GF-D8 (cell line): ENCODE measurements at regions not wholly inside any gene's neighbourhood (a gene's known extent, or its start where the extent isn't known, plus 50 kb on each side); places are given as distances from the start of the nearest gene placed in this dataset.

Source experiments
- DNase-seq: peaks from one replicate; lab custom pipeline; 2025; lab: John Stamatoyannopoulos, UW

GRCh38 chr14:58783792-58784511 is 146.2 kb downstream of the DACT1 start:
- no peak for DNase-seq

GRCh38 chr14:58784931-58785330 is 147.2 kb downstream of the DACT1 start:
- DNase-seq = no peak

- DNase-seq = no peak
Observed at GRCh38 chr14:58785701-58786100, 147.9 kb downstream of the DACT1 start.

GRCh38 chr14:58787592-58787991 is 149.8 kb downstream of the DACT1 start:
- no peak for DNase-seq

GRCh38 chr14:58788655-58789503 is 151.1 kb downstream of the DACT1 start:
- DNase-seq = no peak

GRCh38 chr14:58789736-58790135 is 152.0 kb downstream of the DACT1 start:
- DNase-seq = no peak

GRCh38 chr14:58792416-58792815 is 154.7 kb downstream of the DACT1 start:
- no peak for DNase-seq

- no peak for DNase-seq
Observed at GRCh38 chr14:58793131-58793740, 155.5 kb downstream of the DACT1 start.

- no peak for DNase-seq
Observed at GRCh38 chr14:58794993-58795762, 157.4 kb downstream of the DACT1 start.

GRCh38 chr14:58796242-58797009 is 158.7 kb downstream of the DACT1 start:
- DNase-seq = no peak

- DNase-seq = no peak
Observed at GRCh38 chr14:58797010-58797429, 159.3 kb downstream of the DACT1 start.

- DNase-seq = no peak
Observed at GRCh38 chr14:58798173-58798572, 160.4 kb downstream of the DACT1 start.

- no peak for DNase-seq
Observed at GRCh38 chr14:58801086-58801485, 163.3 kb downstream of the DACT1 start.

- DNase-seq = no peak
Observed at GRCh38 chr14:58805057-58805456, 167.3 kb downstream of the DACT1 start.

- DNase-seq = no peak
Observed at GRCh38 chr14:58805605-58806409, 168.0 kb downstream of the DACT1 start.

GRCh38 chr14:58807191-58807590 is 169.4 kb downstream of the DACT1 start:
- DNase-seq = no peak

GRCh38 chr14:58808828-58809227 is 171.1 kb downstream of the DACT1 start:
- no peak for DNase-seq

- DNase-seq = no peak
Observed at GRCh38 chr14:58809520-58809919, 171.8 kb downstream of the DACT1 start.

- DNase-seq = no peak
Observed at GRCh38 chr14:58812050-58812910, 174.5 kb downstream of the DACT1 start.

GRCh38 chr14:58813745-58814144 is 176.0 kb downstream of the DACT1 start:
- DNase-seq = no peak
